H1 (cell line): ENCODE measurements at regions not wholly inside any gene's neighbourhood (a gene's known extent, or its start where the extent isn't known, plus 50 kb on each side); places are given as distances from the start of the nearest gene placed in this dataset.

Experiments used
- CTCF ChIA-PET: fragments of 300-600 bp; sonication (Branson Sonifier 250); formaldehyde crosslinking; loops from one replicate; lab custom pipeline; 2021; ENCODE audit not compliant: partially characterized antibody; lab: Charles Lee
- POLR2A ChIA-PET: fragments of 300-600 bp; sonication (Branson Sonifier 250); formaldehyde crosslinking; loops from one replicate; lab custom pipeline; 2021; ENCODE audit warnings: inconsistent platforms; ENCODE audit not compliant: partially characterized antibody; lab: Charles Lee
- DNase-seq, 2 experiments: peaks; one replicate each; pipeline versions ENCODE4 v3.0.0 to v3.0.0-alpha.2; 2010 to 2022; ENCODE audit warnings: low spot score in 2 of 2, low read depth in 1 of 2, mixed read lengths in 1 of 2
- FAIRE-seq: peaks from 2 replicates; lab custom pipeline; 2011; peaks lifted over from hg19 to GRCh38; lab: Jason Lieb, UNC
- H2AFZ ChIP-seq: 2 replicates; pipeline ENCODE4 v1.8.1; 2012; ENCODE audit warnings: low read length, inconsistent platforms
- H2AK5ac ChIP-seq: 2 replicates; pipeline ENCODE4 v1.6.1; 2013; ENCODE audit warnings: low read depth, low read length
- H2BK120ac ChIP-seq: replicated peaks from 2 replicates; pipeline ENCODE3; 2013; ENCODE audit warnings: low read depth, low read length, inconsistent platforms
- H2BK12ac ChIP-seq: 2 replicates; pipeline ENCODE4 v1.6.1; 2013; ENCODE audit warnings: low read depth, low read length
- H2BK15ac ChIP-seq: 2 replicates; pipeline ENCODE4 v1.6.1; 2013; ENCODE audit warnings: low read length
- H2BK20ac ChIP-seq: 2 replicates; pipeline ENCODE4 v1.6.1; 2013; ENCODE audit warnings: low read length
- H2BK5ac ChIP-seq: 2 replicates; pipeline ENCODE4 v1.6.1; 2013; ENCODE audit warnings: low read depth, low read length
- H3K14ac ChIP-seq: 2 replicates; pipeline ENCODE4 v1.6.1; 2013; ENCODE audit warnings: inconsistent platforms; ENCODE audit not compliant: insufficient read length
- H3K18ac ChIP-seq: 2 replicates; pipeline ENCODE4 v1.6.1; 2013; ENCODE audit warnings: low read length; ENCODE audit errors: extremely low read depth
- H3K23ac ChIP-seq: 2 replicates; pipeline ENCODE4 v1.6.1; 2013; ENCODE audit warnings: inconsistent platforms; ENCODE audit not compliant: insufficient read length
- H3K23me2 ChIP-seq: 2 replicates; pipeline ENCODE4 v1.6.1; 2013; ENCODE audit warnings: low read depth, low read length
- H3K27ac ChIP-seq: 2 replicates; pipeline ENCODE4 v1.6.1; 2011; ENCODE audit warnings: low read depth, low read length, inconsistent platforms
- H3K27me3 ChIP-seq, 4 experiments: replicated peaks in 1 of 4; 1 replicate in 1 of 4; 2 replicates in 3 of 4; pipeline versions ENCODE4 v1.6.1 to v1.8.1; 2011 to 2013; ENCODE audit warnings: low read length in 3 of 4, mild to moderate bottlenecking in 3 of 4, inconsistent platforms in 2 of 4, mixed read lengths in 2 of 4, moderate library complexity in 1 of 4; ENCODE audit not compliant: control insufficient read depth in 3 of 4, insufficient read depth in 3 of 4; ENCODE audit errors: extremely low read depth in 1 of 4
- H3K36me3 ChIP-seq, 4 experiments: 2 replicates each; pipeline versions ENCODE4 v1.6.1 to v1.8.1; 2011 to 2013; ENCODE audit warnings: mild to moderate bottlenecking in 4 of 4, low read length in 3 of 4, moderate library complexity in 2 of 4, control low read depth in 1 of 4, inconsistent platforms in 1 of 4; ENCODE audit not compliant: insufficient read depth in 4 of 4, control insufficient read depth in 2 of 4
- H3K4ac ChIP-seq: replicated peaks from 2 replicates; pipeline ENCODE3; 2013; ENCODE audit warnings: low read length, low read depth, mixed read lengths, inconsistent platforms; ENCODE audit not compliant: insufficient read length
- H3K4me1 ChIP-seq, 4 experiments: replicated peaks in 1 of 4; 1 replicate in 1 of 4; 2 replicates in 3 of 4; pipeline versions ENCODE4 v1.6.1 to v1.8.1; 2011 to 2013; ENCODE audit warnings: low read length in 3 of 4, inconsistent platforms in 2 of 4, mixed read lengths in 1 of 4; ENCODE audit not compliant: insufficient read depth in 4 of 4, control insufficient read depth in 3 of 4
- H3K4me2 ChIP-seq, 2 experiments: 2 replicates each; pipeline versions ENCODE4 v1.6.1 to v1.8.1; 2011 to 2013; ENCODE audit warnings: low read depth in 2 of 2, low read length in 2 of 2, control low read depth in 1 of 2, inconsistent platforms in 1 of 2, mild to moderate bottlenecking in 1 of 2; ENCODE audit not compliant: insufficient read depth in 1 of 2
- H3K4me3 ChIP-seq, 4 experiments: fragments of 200-600, 300-600 bp in 1 of 4; sonication (generic), shearing (Covaris generic), sonication (Bioruptor Twin) in 1 of 4; 2 replicates each; pipeline versions ENCODE4 v1.5.1 to v1.8.1; 2011 to 2016; ENCODE audit warnings: low read length in 4 of 4, low read depth in 3 of 4, control low read depth in 2 of 4, inconsistent platforms in 2 of 4, mild to moderate bottlenecking in 2 of 4, mixed read lengths in 1 of 4, moderate library complexity in 1 of 4; ENCODE audit not compliant: insufficient read depth in 2 of 4; ENCODE audit errors: extremely low read depth in 1 of 4
- H3K56ac ChIP-seq: replicated peaks from 2 replicates; pipeline ENCODE3; 2013; ENCODE audit warnings: low read depth, mild to moderate bottlenecking, mixed read lengths, low read length, inconsistent platforms; ENCODE audit not compliant: insufficient read length
- H3K79me1 ChIP-seq: 2 replicates; pipeline ENCODE4 v1.6.1; 2013; ENCODE audit warnings: low read depth, low read length, control low read depth
- H3K79me2 ChIP-seq, 2 experiments: 2 replicates each; pipeline versions ENCODE4 v1.6.1 to v1.8.1; 2012 to 2013; ENCODE audit warnings: low read length in 2 of 2, mild to moderate bottlenecking in 2 of 2, inconsistent platforms in 1 of 2; ENCODE audit not compliant: insufficient read depth in 2 of 2, control insufficient read depth in 1 of 2
- H3K9ac ChIP-seq, 4 experiments: replicated peaks in 1 of 4; 1 replicate in 1 of 4; 2 replicates in 3 of 4; pipeline versions ENCODE4 v1.6.1 to v1.8.1; 2011 to 2013; ENCODE audit warnings: low read depth in 3 of 4, low read length in 3 of 4, control low read depth in 2 of 4, mild to moderate bottlenecking in 2 of 4, moderate library complexity in 2 of 4, inconsistent platforms in 1 of 4; ENCODE audit errors: extremely low read depth in 1 of 4
- H3K9me3 ChIP-seq, 2 experiments: 2 replicates each; pipeline versions ENCODE4 v1.6.1 to v1.8.1; 2012 to 2013; ENCODE audit warnings: mild to moderate bottlenecking in 2 of 2, moderate library complexity in 2 of 2, control low read depth in 1 of 2, inconsistent platforms in 1 of 2, low read depth in 1 of 2, low read length in 1 of 2, mixed read lengths in 1 of 2; ENCODE audit not compliant: insufficient read depth in 2 of 2
- H4K20me1 ChIP-seq, 2 experiments: replicated peaks in 1 of 2; 2 replicates each; pipeline versions ENCODE3 to v1.8.1; 2011 to 2013; ENCODE audit warnings: inconsistent platforms in 2 of 2, low read length in 2 of 2, mild to moderate bottlenecking in 1 of 2; ENCODE audit not compliant: insufficient read depth in 2 of 2, control insufficient read depth in 1 of 2
- H4K5ac ChIP-seq: 2 replicates; pipeline ENCODE4 v1.6.1; 2013; ENCODE audit warnings: low read length, low read depth, mixed read lengths, inconsistent platforms; ENCODE audit not compliant: insufficient read length
- H4K8ac ChIP-seq: 2 replicates; pipeline ENCODE4 v1.8.0; 2013; ENCODE audit warnings: mild to moderate bottlenecking, moderate library complexity, low read length, inconsistent platforms; ENCODE audit not compliant: insufficient read depth; ENCODE audit errors: extremely low read depth
- H4K91ac ChIP-seq: replicated peaks from 2 replicates; pipeline ENCODE3; 2013; ENCODE audit warnings: low read length, mixed read lengths, inconsistent platforms; ENCODE audit not compliant: insufficient read length
- CHD2 ChIP-seq: IDR thresholded peaks from 2 replicates; pipeline ENCODE4 v1.6.1; 2012; ENCODE audit warnings: low read length, improper control_type of control experiment
- CTCF ChIP-seq, 3 experiments: IDR thresholded peaks; 1 replicate in 2 of 3; 2 replicates in 1 of 3; pipeline versions ENCODE4 v1.5.1 to v1.6.1; 2011; ENCODE audit warnings: low read length in 3 of 3, mild to moderate bottlenecking in 3 of 3, inconsistent platforms in 2 of 3, low read depth in 1 of 3, moderate library complexity in 1 of 3; ENCODE audit not compliant: insufficient read depth in 1 of 3; ENCODE audit errors: control extremely low read depth in 1 of 3
- FOSL1 ChIP-seq: IDR thresholded peaks from 2 replicates; pipeline ENCODE4 v1.6.1; 2011; ENCODE audit warnings: mild to moderate bottlenecking, low read depth, low read length, moderate library complexity; ENCODE audit not compliant: insufficient read depth
- JUN ChIP-seq: IDR thresholded peaks from 2 replicates; pipeline ENCODE4 v1.6.1; 2011; ENCODE audit warnings: low read depth, mild to moderate bottlenecking, improper control_type of control experiment, low read length
- KDM1A ChIP-seq: fragments of 200-600, 300-600 bp; sonication (generic); IDR thresholded peaks from 2 replicates; pipeline ENCODE4 v1.7.1; 2016; ENCODE audit warnings: mild to moderate bottlenecking, low read length, borderline replicate concordance
- SIX5 ChIP-seq: IDR thresholded peaks from 2 replicates; pipeline ENCODE4 v1.6.1; 2011; ENCODE audit warnings: mild to moderate bottlenecking, low read depth, low read length
- SRF ChIP-seq: IDR thresholded peaks from 2 replicates; pipeline ENCODE4 v1.6.1; 2011; ENCODE audit warnings: mild to moderate bottlenecking, low read depth, low read length, moderate library complexity
- SUZ12 ChIP-seq: fragments of 200-600 bp; sonication (generic); IDR thresholded peaks from 2 replicates; pipeline ENCODE4 v1.6.1; 2012; ENCODE audit warnings: mild to moderate bottlenecking, inconsistent platforms, low read length, moderate library complexity, mixed read lengths
- TCF12 ChIP-seq: IDR thresholded peaks from 2 replicates; pipeline ENCODE4 v1.6.1; 2011; ENCODE audit warnings: low read depth, mild to moderate bottlenecking, low read length
- TEAD4 ChIP-seq: IDR thresholded peaks from 2 replicates; pipeline ENCODE4 v1.6.1; 2012; ENCODE audit warnings: low read depth, low read length, inconsistent platforms, mixed read lengths
- USF2 ChIP-seq: IDR thresholded peaks from 2 replicates; pipeline ENCODE4 v1.6.1; 2011; ENCODE audit warnings: low read length, improper control_type of control experiment
- ZNF274 ChIP-seq: IDR thresholded peaks from 2 replicates; pipeline ENCODE4 v1.7.0; 2012; ENCODE audit warnings: low read length, borderline replicate concordance; ENCODE audit errors: extremely low read depth

GRCh38 chr16:26569793-26570192 lies 496.9 kb upstream of the C16orf82 start:
- no peaks in the 10 kb centered on the region for H3K4me1 ChIP-seq
- no peak overlapping the region for H3K4me3 ChIP-seq
- no peaks in the 10 kb centered on the region for H3K79me1 ChIP-seq
- FAIRE-seq (peak; percentile 93), DNase-seq (no peak)
- no peaks in the 10 kb centered on the region for H3K79me2 ChIP-seq
- no peaks in the 10 kb centered on the region; the same call in 1 of the 2 replicates for H3K23me2 ChIP-seq
- no peaks in the 10 kb centered on the region for H4K20me1 ChIP-seq
- no peak overlapping the region for H2AFZ ChIP-seq
- H2BK12ac ChIP-seq = peak overlapping the region; percentile 62; the same call in 1 of the 2 replicates
- no peak overlapping the region for H2BK5ac ChIP-seq
- ChIA-PET POLR2A (interaction anchor here (0.6 kb wide), 1 partner anchor 82 kb away, joined by 3 read pairs; no protein-coding TSS in a partner anchor), CTCF (interaction anchor here (0.6 to 1.8 kb wide), 20 partner anchors 10 to 1293 kb away, joined by 3 to 7 read pairs (median 3); no protein-coding TSS in a partner anchor)
- no peak overlapping the region for H3K23ac ChIP-seq
- H4K5ac ChIP-seq = no peak overlapping the region
- H3K4me2 ChIP-seq = no peak overlapping the region
- no peak overlapping the region for H2BK120ac ChIP-seq
- no peak overlapping the region for H3K9ac ChIP-seq
- H4K91ac ChIP-seq = no peak overlapping the region
- H2BK15ac ChIP-seq = peak overlapping the region; percentile 4; the same call in 1 of the 2 replicates
- H3K4ac ChIP-seq = no peak overlapping the region
- H3K18ac ChIP-seq = no peak overlapping the region
- H2BK20ac ChIP-seq = no peak overlapping the region; the same call in 1 of the 2 replicates
- peaks cover 3 to 5% of the 10 kb centered on the region in 2 experiments; a peak in 2 of 4 replicates for H3K9me3 ChIP-seq
- H3K27me3 ChIP-seq = no peaks in the 10 kb centered on the region
- H3K14ac ChIP-seq = no peak overlapping the region
- no peak overlapping the region for H3K56ac ChIP-seq
- no peak overlapping the region for H4K8ac ChIP-seq
- H2AK5ac ChIP-seq = no peak overlapping the region
- no peaks in the 10 kb centered on the region for H3K36me3 ChIP-seq
- no peak overlapping the region for H3K27ac ChIP-seq
- TF ChIP-seq KDM1A (peak; percentile 81), TCF12 (0 out of 2 replicates have a peak, but pooled peaks have one; percentile 61), SRF (no peak), USF2 (no peak), SUZ12 (no peak), TEAD4 (peak; percentile 82), SIX5 (no peak), JUN (no peak), FOSL1 (no peak), ZNF274 (no peak), CTCF (IDR thresholded peaks at IDR 0.05; ENCODE audit: control extremely low read depth in 1 of 3, insufficient read depth in 1 of 3, low read depth in 1 of 3, low read length in 3 of 3) (peak; percentile 44 to 77 (median 67)), CHD2 (no peak)
